ENCODE measurements at regions not wholly inside any gene's neighbourhood (a gene's known extent, or its start where the extent isn't known, plus 50 kb on each side); places are given as distances from the start of the nearest gene placed in this dataset.

GRCh38 chr13:19062019-19062646, 119.5 kb downstream of the TUBA3C start:
- DNase-seq (ENCODE audit: low spot score) = no peak
- no peak overlapping the region for H3K27ac ChIP-seq
- no peak for TF ChIP-seq CTCF (IDR thresholded peaks at IDR 0.05)

GRCh38 chr13:19061278-19061677, 120.3 kb downstream of the TUBA3C start:
- H3K27ac ChIP-seq = no peak overlapping the region
- DNase-seq (ENCODE audit: low spot score) = no peak
- H3K4me3 ChIP-seq = no peak overlapping the region
- no peak for TF ChIP-seq CTCF (IDR thresholded peaks at IDR 0.05)

More at GRCh38 chr13:19062019-19062646, 119.5 kb downstream of the TUBA3C start:
- H3K4me3 ChIP-seq = no peak overlapping the region

DNA sequence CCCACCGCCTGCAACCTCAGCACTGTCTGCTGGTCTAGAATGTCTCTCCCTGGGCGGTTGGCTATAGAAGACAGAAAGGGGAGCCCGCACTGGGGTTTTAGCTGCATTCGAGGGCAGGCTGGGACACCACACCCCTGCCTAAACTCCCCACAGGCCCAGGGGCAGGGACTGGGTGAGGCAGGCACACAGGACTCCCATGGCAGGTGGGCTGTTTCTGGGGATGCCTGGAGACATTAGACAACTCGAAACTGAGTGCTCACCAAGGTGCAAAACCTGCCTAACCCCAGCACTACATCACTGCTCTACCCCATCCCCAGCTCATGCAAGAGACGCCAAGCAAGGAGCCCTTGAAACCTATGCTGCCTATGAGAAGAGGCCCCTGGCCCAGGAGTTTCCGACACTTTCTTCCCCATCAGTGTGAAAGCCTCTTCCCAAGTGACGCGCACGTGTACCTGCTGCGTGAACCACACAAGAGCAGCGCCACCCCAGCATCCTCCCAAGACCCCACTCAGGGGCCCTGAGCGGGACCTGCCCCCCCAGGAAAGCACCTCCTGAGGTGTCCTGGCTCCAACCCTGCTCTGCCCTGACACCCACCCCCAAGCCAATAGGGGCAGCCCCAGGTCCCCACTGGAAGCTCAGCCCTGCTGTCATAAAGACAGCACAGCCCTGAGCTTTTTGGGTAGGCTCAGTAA, 121.2 kb downstream of the TUBA3C start:
- no peak for DNase-seq (ENCODE audit: low spot score)
- no peak for TF ChIP-seq CTCF (IDR thresholded peaks at IDR 0.05)
- Histone ChIP-seq H3K4me3 (no peak overlapping the region), H3K27ac (no peak overlapping the region)

DNA sequence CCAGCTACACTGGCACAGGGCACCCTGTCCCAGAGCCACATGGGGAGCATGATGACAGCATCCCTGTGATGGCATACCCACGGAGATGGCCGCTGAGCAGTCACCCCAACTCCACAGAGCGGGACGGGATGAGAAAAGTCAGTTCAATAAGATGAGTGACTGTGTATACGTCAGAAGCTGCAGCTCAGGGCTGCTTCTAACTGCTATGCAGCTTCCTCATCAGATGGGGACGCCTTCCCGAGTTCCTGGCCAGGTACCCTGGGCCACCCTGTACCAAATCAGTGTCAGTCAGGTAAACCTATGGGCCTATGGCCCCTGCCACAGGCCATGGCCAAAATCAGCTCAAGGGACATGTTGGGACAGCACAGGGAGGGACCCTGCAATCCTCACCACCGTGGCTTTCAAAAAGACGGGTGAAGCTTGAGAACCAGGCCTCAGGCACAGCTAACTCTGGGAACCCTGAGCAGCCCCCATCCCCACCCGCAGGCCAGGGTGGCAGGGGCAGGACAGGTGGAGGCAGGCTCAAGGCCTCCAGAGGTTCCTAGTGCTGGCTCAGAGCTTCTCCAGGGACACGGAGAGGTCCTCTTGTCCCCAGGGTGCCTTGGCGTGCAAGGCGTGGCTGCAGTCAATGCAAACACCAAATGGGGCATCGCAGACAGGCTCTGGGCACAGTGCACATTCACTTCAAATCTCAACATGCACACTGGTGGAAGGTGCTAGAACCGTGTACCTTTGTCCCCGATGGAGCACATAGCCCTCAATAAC, 122.4 kb downstream of the TUBA3C start:
- H3K4me3 ChIP-seq = no peak overlapping the region

DNA sequence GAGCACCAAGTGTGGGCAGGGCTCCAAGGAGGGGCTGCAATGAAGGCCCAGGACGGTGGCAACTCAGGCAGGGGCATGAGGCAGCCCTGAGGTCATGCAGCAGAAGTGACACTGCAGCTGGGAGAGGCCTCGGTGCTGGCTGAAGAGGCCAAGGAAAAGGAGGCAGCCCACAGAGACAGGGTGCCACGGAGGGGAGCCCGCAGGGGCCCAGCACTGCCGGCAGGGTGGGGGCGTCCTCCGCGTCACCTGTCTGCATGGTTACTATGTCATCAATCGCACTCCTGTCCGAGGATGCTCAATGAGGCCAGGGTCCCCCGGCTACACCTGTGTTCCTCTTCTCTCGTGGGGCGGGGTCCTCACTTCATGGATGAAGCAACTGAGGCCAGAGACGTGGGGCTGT, 123.1 kb downstream of the TUBA3C start:
- no peak overlapping the region for H3K4me3 ChIP-seq
- no peak for TF ChIP-seq CTCF (IDR thresholded peaks at IDR 0.05)
- H3K27ac ChIP-seq = no peak overlapping the region
- DNase-seq (ENCODE audit: low spot score) = no peak

More for the DNA sequence above, 122.4 kb downstream of the TUBA3C start:
- no peak overlapping the region for H3K27ac ChIP-seq
- TF ChIP-seq CTCF (IDR thresholded peaks at IDR 0.05) = no peak
- no peak for DNase-seq (ENCODE audit: low spot score)

- H3K4me3 ChIP-seq = no peak overlapping the region
- H3K27ac ChIP-seq = no peak overlapping the region
- DNase-seq (ENCODE audit: low spot score) = no peak
- no peak for TF ChIP-seq CTCF (IDR thresholded peaks at IDR 0.05)
Measured at GRCh38 chr13:19057588-19058340, 123.9 kb downstream of the TUBA3C start.

All from coronary artery (tissue), 2 donors.